ENCODE measurements at regions not wholly inside any gene's neighbourhood (a gene's known extent, or its start where the extent isn't known, plus 50 kb on each side); places are given as distances from the start of the nearest gene placed in this dataset.
A peak's percentile ranks its signal among the peaks of the same experiment; 100 is the strongest.
"Not testable (repeated sequence)": the region's sequence is repeated elsewhere in the genome, so short reads cannot be mapped to it uniquely, and the experiment has no call there.

DNA sequence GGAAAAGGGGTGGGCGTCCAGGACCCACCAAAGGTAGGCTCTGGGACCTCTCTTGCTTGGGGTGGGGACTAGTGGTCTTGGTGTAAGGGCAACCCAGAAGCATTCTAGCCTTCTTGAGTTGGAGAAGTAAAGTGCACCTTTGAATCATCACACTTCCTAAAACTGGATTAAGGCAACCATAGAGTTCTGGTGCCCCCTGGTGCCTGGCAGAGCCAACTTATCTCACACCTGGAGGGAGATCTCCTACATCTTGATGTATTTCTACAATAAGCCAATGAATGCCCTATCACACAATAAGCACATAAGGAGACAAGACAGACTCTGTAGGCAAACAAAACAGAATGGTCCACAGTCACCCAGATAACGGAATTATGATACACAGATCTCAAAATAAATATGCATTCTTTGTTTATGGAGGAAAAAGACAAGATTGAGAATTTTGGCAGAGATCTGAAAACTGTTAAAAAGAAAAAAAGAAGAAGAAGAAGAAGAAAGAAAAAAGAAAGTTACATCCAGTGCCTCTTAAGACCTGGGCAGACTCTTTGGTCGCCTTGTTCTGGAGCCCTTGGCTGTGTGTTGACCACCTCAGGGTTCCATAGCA, 95.9 kb upstream of the PPP2R5C start:
- TF ChIP-seq, protein P1, sequence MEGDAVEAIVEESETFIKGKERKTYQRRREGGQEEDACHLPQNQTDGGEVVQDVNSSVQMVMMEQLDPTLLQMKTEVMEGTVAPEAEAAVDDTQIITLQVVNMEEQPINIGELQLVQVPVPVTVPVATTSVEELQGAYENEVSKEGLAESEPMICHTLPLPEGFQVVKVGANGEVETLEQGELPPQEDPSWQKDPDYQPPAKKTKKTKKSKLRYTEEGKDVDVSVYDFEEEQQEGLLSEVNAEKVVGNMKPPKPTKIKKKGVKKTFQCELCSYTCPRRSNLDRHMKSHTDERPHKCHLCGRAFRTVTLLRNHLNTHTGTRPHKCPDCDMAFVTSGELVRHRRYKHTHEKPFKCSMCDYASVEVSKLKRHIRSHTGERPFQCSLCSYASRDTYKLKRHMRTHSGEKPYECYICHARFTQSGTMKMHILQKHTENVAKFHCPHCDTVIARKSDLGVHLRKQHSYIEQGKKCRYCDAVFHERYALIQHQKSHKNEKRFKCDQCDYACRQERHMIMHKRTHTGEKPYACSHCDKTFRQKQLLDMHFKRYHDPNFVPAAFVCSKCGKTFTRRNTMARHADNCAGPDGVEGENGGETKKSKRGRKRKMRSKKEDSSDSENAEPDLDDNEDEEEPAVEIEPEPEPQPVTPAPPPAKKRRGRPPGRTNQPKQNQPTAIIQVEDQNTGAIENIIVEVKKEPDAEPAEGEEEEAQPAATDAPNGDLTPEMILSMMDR (IDR thresholded peaks at IDR 0.05; ENCODE audit: control insufficient read depth, extremely low read depth, insufficient read depth): peak; percentile 84
- peak; percentile 56 for DNase-seq (ENCODE audit: low read depth)
- no peak overlapping the region for H3K4me3 ChIP-seq (ENCODE audit: low read depth, low read length)

DNA sequence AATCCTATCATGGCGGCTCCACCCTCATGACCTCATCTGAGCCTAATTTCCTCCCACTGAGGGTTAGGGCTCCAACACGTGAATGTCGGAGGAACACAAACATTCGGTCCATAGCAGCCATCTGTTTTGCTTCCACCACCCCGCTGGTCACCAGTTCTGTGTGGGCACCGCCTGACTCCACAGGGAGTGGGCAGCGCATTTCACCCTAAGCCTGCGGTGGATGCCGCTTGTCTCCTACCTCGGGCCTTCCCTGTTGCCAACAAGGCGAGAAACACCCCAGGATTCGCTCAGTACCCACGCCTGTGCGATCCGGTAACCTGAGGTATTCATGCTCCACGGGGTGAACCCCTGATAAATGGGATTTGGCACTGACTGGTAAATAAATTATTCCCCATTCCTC, 95.2 kb upstream of the PPP2R5C start:
- no peak overlapping the region for H3K4me3 ChIP-seq (ENCODE audit: low read depth, low read length)
- TF ChIP-seq, protein P1 (IDR thresholded peaks at IDR 0.05; ENCODE audit: control insufficient read depth, extremely low read depth, insufficient read depth): no peak
- DNase-seq (ENCODE audit: low read depth): no peak

DNA sequence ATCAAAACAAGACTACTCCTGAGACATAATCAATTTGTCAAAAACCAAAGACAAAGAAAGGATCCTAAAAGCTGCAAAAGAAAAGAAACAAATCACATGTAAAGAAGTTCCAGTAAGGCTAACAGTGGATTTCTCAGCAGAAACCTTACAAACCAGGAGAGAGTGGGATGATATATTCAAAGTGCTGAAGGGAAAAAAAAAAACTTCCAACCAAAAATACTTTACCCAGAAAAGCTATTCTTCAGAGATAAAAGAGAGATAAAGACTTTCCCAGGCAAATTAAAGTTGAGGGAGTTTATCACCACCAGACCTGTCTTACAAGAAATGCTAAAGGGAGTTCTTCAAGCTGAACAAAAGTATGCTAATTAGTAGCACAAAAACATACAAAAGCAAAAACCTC, 91.9 kb upstream of the PPP2R5C start:
- no peak for DNase-seq (ENCODE audit: low read depth)
- H3K4me3 ChIP-seq (ENCODE audit: low read depth, low read length): no peak overlapping the region
- TF ChIP-seq, protein P1 (IDR thresholded peaks at IDR 0.05; ENCODE audit: control insufficient read depth, extremely low read depth, insufficient read depth): no peak

DNA sequence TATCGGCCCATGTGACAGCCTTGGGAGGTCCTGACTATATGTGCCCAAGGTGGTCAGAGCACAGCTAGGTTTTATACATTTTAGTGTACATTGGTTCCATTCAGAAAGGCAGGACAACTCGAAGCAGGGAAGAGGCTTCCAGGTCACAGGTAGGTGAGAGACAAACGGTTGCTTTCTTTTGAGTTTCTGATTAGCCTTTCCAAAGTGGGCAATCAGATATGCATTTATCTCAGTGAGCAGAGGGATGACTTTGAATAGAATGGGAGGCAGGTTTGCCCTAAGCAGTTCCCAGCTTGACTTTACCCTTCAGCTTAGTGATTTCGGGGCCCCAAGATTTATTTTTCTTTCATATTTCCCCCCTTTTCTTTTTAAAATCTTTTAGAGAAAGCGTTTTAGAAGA, 87.6 kb upstream of the PPP2R5C start:
- TF ChIP-seq, protein P1 (IDR thresholded peaks at IDR 0.05; ENCODE audit: control insufficient read depth, extremely low read depth, insufficient read depth): no peak
- H3K4me3 ChIP-seq (ENCODE audit: low read depth, low read length): no peak overlapping the region
- no peak for DNase-seq (ENCODE audit: low read depth)

DNA sequence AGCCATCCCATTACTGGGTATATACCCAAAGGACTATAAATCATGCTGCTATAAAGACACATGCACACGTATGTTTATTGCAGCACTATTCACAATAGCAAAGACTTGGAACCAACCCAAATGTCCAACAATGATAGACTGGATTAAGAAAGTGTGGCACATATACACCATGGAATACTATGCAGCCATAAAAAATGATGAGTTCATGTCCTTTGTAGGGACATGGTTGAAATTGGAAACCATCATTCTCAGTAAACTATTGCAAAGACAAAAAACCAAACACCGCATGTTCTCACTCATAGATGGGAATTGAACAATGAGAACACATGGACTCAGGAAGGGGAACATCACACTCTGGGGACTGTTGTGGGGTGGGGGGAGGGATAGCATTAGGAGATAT, 85.7 kb upstream of the PPP2R5C start:
- not testable (repeated sequence) for DNase-seq (ENCODE audit: low read depth); H3K4me3 ChIP-seq (ENCODE audit: low read depth, low read length)

DNA sequence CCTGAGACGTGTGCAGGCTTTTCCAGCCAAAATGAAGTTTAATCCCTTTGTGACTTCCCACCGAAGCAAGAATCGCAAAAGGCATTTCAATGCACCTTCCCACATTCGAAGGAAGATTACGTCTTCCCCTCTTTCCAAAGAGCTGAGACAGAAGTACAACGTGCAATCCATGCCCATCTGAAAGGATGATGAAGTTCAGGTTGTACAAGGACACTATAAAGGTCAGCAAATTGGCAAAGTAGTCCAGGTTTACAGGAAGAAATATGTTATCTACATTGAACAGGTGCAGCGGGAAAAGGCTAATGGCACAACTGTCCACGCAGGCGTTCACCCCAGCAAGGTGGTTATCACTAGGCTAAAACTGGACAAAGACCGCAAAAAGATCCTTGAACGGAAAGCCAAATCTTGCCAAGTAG, 83.6 kb upstream of the PPP2R5C start:
- DNase-seq (ENCODE audit: low read depth); H3K4me3 ChIP-seq (ENCODE audit: low read depth, low read length): not testable (repeated sequence)

DNA sequence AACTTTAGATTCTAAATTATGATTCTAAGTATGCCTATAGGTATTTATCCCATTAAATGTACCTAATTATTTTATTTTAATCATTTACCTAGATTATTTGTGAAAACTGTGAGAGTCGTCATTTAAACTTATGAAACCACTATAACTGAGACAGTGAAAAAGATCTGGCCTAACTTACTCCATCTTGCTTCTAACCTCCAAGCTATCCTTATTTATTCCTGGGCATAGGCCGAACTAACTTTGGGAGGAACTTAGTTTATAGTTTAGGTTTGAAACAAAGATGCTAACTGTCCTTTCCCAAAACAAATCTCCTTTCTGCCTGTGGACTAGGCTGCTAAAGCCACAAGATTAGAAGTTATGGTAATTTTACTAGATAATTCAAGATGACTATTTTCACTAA, 79.7 kb upstream of the PPP2R5C start:
- DNase-seq (ENCODE audit: low read depth): no peak
- TF ChIP-seq, protein P1 (IDR thresholded peaks at IDR 0.05; ENCODE audit: control insufficient read depth, extremely low read depth, insufficient read depth): no peak
- no peak overlapping the region for H3K4me3 ChIP-seq (ENCODE audit: low read depth, low read length)

DNA sequence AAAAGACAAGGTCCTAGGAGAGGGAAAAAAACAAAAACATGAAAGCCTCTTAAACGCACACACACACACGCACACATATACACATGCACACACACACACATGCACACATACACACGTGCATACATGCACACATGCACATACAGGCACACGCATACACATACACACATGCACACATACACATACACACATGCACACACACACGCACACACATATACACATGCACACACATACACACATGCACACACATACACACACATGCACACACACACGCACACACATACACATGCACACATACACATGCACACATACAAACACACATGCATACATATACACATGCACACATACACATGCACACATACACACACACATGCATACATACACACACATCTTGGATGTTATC, 78.1 kb upstream of the PPP2R5C start:
- H3K4me3 ChIP-seq (ENCODE audit: low read depth, low read length): no peak overlapping the region
- TF ChIP-seq, protein P1 (IDR thresholded peaks at IDR 0.05; ENCODE audit: control insufficient read depth, extremely low read depth, insufficient read depth): no peak
- no peak for DNase-seq (ENCODE audit: low read depth)

All from LNCaP clone FGC (cell line).